Liver (tissue), 3 donors: ENCODE measurements at regions not wholly inside any gene's neighbourhood (a gene's known extent, or its start where the extent isn't known, plus 50 kb on each side); places are given as distances from the start of the nearest gene placed in this dataset.

Experiments used
- EGR1 ChIP-seq, 2 donors: IDR thresholded peaks; 2 replicates each; pipeline ENCODE4 v1.6.1; 2016 to 2018; ENCODE audit warnings: antibody characterized with exemption in 2 of 2, low read depth in 2 of 2
- FOXA1 ChIP-seq: IDR thresholded peaks from 2 replicates; pipeline ENCODE4 v1.6.1; 2016; ENCODE audit warnings: antibody characterized with exemption
- GABPA ChIP-seq, 2 donors: IDR thresholded peaks in 1 of 2; conservative IDR thresholded peaks in 1 of 2; 2 replicates each; pipeline ENCODE4 v1.6.1; 2016; ENCODE audit warnings: antibody characterized with exemption in 2 of 2, mild to moderate bottlenecking in 1 of 2, moderate library complexity in 1 of 2
- JUND ChIP-seq, 2 donors: IDR thresholded peaks; 2 replicates each; pipeline ENCODE4 v1.6.1; 2016; ENCODE audit warnings: antibody characterized with exemption in 2 of 2
- MAX ChIP-seq: IDR thresholded peaks from 2 replicates; pipeline ENCODE4 v1.6.1; 2016; ENCODE audit warnings: antibody characterized with exemption
- RAD21 ChIP-seq, 2 donors: IDR thresholded peaks; 2 replicates each; pipeline ENCODE4 v1.6.1; 2016; ENCODE audit warnings: antibody characterized with exemption in 2 of 2, mild to moderate bottlenecking in 2 of 2
- REST ChIP-seq: IDR thresholded peaks from 2 replicates; pipeline ENCODE4 v1.6.1; 2016; ENCODE audit warnings: antibody characterized with exemption, mild to moderate bottlenecking
- SP1 ChIP-seq: IDR thresholded peaks from 2 replicates; pipeline ENCODE4 v1.6.1; 2018; ENCODE audit warnings: antibody characterized with exemption, mild to moderate bottlenecking
- TAF1 ChIP-seq: conservative IDR thresholded peaks from 2 replicates; pipeline ENCODE4 v1.6.1; 2016; ENCODE audit warnings: antibody characterized with exemption, mild to moderate bottlenecking
- YY1 ChIP-seq: IDR thresholded peaks from 2 replicates; pipeline ENCODE4 v1.6.1; 2016; ENCODE audit warnings: antibody characterized with exemption, mild to moderate bottlenecking
- TF ChIP-seq, protein P1 (sequence below): fragments of 150-350 bp; IDR thresholded peaks from 2 replicates; pipeline ENCODE4 v1.5.1; 2017; ENCODE audit warnings: improper control_type of control experiment, low read depth, low read length; ENCODE audit not compliant: missing input control
- TF ChIP-seq, protein P2 (sequence below): IDR thresholded peaks from 2 replicates; pipeline ENCODE4 v1.6.1; 2016; ENCODE audit warnings: antibody characterized with exemption
- donor health status: healthy.
- donor health status: healthy.

GRCh38 chr20:57104651-57105204 lies 161.7 kb downstream of the BMP7 start:
- TF ChIP-seq YY1 (no peak), EGR1 (IDR thresholded peaks at IDR 0.05; ENCODE audit: low read depth in 2 of 2) (no peak), RAD21 (IDR thresholded peaks at IDR 0.05) (no peak), MAX (no peak), REST (no peak), SP1 (no peak), FOXA1 (no peak), TAF1 (no peak), JUND (IDR thresholded peaks at IDR 0.05) (no peak), GABPA (IDR thresholded peaks at IDR 0.05 in 1 of 2, conservative IDR thresholded peaks at IDR 0.05 in 1 of 2) (no peak)
- TF ChIP-seq, protein P1, sequence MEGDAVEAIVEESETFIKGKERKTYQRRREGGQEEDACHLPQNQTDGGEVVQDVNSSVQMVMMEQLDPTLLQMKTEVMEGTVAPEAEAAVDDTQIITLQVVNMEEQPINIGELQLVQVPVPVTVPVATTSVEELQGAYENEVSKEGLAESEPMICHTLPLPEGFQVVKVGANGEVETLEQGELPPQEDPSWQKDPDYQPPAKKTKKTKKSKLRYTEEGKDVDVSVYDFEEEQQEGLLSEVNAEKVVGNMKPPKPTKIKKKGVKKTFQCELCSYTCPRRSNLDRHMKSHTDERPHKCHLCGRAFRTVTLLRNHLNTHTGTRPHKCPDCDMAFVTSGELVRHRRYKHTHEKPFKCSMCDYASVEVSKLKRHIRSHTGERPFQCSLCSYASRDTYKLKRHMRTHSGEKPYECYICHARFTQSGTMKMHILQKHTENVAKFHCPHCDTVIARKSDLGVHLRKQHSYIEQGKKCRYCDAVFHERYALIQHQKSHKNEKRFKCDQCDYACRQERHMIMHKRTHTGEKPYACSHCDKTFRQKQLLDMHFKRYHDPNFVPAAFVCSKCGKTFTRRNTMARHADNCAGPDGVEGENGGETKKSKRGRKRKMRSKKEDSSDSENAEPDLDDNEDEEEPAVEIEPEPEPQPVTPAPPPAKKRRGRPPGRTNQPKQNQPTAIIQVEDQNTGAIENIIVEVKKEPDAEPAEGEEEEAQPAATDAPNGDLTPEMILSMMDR = no peak
- TF ChIP-seq, protein P2, sequence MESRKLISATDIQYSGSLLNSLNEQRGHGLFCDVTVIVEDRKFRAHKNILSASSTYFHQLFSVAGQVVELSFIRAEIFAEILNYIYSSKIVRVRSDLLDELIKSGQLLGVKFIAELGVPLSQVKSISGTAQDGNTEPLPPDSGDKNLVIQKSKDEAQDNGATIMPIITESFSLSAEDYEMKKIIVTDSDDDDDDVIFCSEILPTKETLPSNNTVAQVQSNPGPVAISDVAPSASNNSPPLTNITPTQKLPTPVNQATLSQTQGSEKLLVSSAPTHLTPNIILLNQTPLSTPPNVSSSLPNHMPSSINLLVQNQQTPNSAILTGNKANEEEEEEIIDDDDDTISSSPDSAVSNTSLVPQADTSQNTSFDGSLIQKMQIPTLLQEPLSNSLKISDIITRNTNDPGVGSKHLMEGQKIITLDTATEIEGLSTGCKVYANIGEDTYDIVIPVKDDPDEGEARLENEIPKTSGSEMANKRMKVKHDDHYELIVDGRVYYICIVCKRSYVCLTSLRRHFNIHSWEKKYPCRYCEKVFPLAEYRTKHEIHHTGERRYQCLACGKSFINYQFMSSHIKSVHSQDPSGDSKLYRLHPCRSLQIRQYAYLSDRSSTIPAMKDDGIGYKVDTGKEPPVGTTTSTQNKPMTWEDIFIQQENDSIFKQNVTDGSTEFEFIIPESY = no peak
